GM12891 (cell line): ENCODE measurements at regions not wholly inside any gene's neighbourhood (a gene's known extent, or its start where the extent isn't known, plus 50 kb on each side); places are given as distances from the start of the nearest gene placed in this dataset.

Source experiments
- PAX5 ChIP-seq: IDR thresholded peaks from 2 replicates; pipeline ENCODE4 v1.6.1; 2011; ENCODE audit warnings: low read length, moderate library complexity, mild to moderate bottlenecking; ENCODE audit not compliant: insufficient read depth, severe bottlenecking
- POLR2A ChIP-seq: IDR thresholded peaks from 2 replicates; pipeline ENCODE4 v1.6.1; 2011; ENCODE audit warnings: low read depth, low read length, control low read depth
- POLR2AphosphoS5 ChIP-seq: IDR thresholded peaks from 2 replicates; pipeline ENCODE4 v1.6.1; 2011; ENCODE audit warnings: low read depth, low read length, control low read depth
- POU2F2 ChIP-seq: IDR thresholded peaks from 2 replicates; pipeline ENCODE4 v1.6.1; 2011; ENCODE audit warnings: low read depth, mild to moderate bottlenecking, control low read depth, low read length, moderate library complexity
- SPI1 ChIP-seq: IDR thresholded peaks from 2 replicates; pipeline ENCODE4 v1.6.1; 2011; ENCODE audit warnings: low read depth, low read length, control low read depth
- TAF1 ChIP-seq: IDR thresholded peaks from 2 replicates; pipeline ENCODE4 v1.6.1; 2011; ENCODE audit warnings: low read depth, low read length, control low read depth

- no peak for TF ChIP-seq POLR2A
- no peak for TF ChIP-seq SPI1
- no peak for TF ChIP-seq POLR2AphosphoS5
- TF ChIP-seq TAF1, result no peak
- no peak for TF ChIP-seq PAX5
- TF ChIP-seq POU2F2, result no peak
These were observed 866.3 kb downstream of the FSCB start for GRCh38 chr14:43640718-43641267.
